GM04504 (cell line): ENCODE measurements at regions not wholly inside any gene's neighbourhood (a gene's known extent, or its start where the extent isn't known, plus 50 kb on each side); places are given as distances from the start of the nearest gene placed in this dataset.

Experiments
- DNase-seq: peaks from one replicate; pipeline ENCODE4 v3.0.0-alpha.2; 2012; ENCODE audit warnings: low read depth

GRCh38 chr9:11726659-11727058, 966.5 kb upstream of the TYRP1 start:
- DNase-seq: no peak

GRCh38 chr9:11735391-11735790, 957.8 kb upstream of the TYRP1 start:
- DNase-seq: no peak

GRCh38 chr9:11742471-11742870, 950.7 kb upstream of the TYRP1 start:
- DNase-seq: no peak

- no peak for DNase-seq
These were observed 949.8 kb upstream of the TYRP1 start for GRCh38 chr9:11743356-11743755.

- DNase-seq: no peak
These were observed 943.8 kb upstream of the TYRP1 start for GRCh38 chr9:11749396-11749795.

GRCh38 chr9:11755951-11756350, 937.2 kb upstream of the TYRP1 start:
- no peak for DNase-seq

- no peak for DNase-seq
These were observed 935.8 kb upstream of the TYRP1 start for GRCh38 chr9:11757408-11757807.

GRCh38 chr9:11758016-11758415, 935.2 kb upstream of the TYRP1 start:
- DNase-seq: no peak

- DNase-seq: no peak
These were observed 913.2 kb upstream of the TYRP1 start for GRCh38 chr9:11779971-11780370.

- DNase-seq: no peak
These were observed 900.3 kb upstream of the TYRP1 start for GRCh38 chr9:11792870-11793269.

GRCh38 chr9:11794984-11795383, 898.2 kb upstream of the TYRP1 start:
- DNase-seq: no peak

- DNase-seq: no peak
These were observed 887.2 kb upstream of the TYRP1 start for GRCh38 chr9:11805969-11806368.

- no peak for DNase-seq
These were observed 871.7 kb upstream of the TYRP1 start for GRCh38 chr9:11821306-11821975.

GRCh38 chr9:11828201-11828600, 865.0 kb upstream of the TYRP1 start:
- no peak for DNase-seq

GRCh38 chr9:11833056-11833455, 860.1 kb upstream of the TYRP1 start:
- no peak for DNase-seq

- no peak for DNase-seq
These were observed 824.4 kb upstream of the TYRP1 start for GRCh38 chr9:11868795-11869194.

- DNase-seq: no peak
These were observed 821.3 kb upstream of the TYRP1 start for GRCh38 chr9:11871852-11872251.

- no peak for DNase-seq
These were observed 820.7 kb upstream of the TYRP1 start for GRCh38 chr9:11872471-11872870.

- DNase-seq: no peak
These were observed 818.8 kb upstream of the TYRP1 start for GRCh38 chr9:11874414-11874813.

GRCh38 chr9:11892401-11892800, 800.8 kb upstream of the TYRP1 start:
- no peak for DNase-seq

- no peak for DNase-seq
These were observed 799.9 kb upstream of the TYRP1 start for GRCh38 chr9:11893331-11893730.

- no peak for DNase-seq
These were observed 799.0 kb upstream of the TYRP1 start for GRCh38 chr9:11894136-11894535.

- DNase-seq: no peak
These were observed 790.6 kb upstream of the TYRP1 start for GRCh38 chr9:11902610-11903009.

GRCh38 chr9:11915699-11916098, 777.5 kb upstream of the TYRP1 start:
- no peak for DNase-seq
